Loucy (cell line): ENCODE measurements at regions not wholly inside any gene's neighbourhood (a gene's known extent, or its start where the extent isn't known, plus 50 kb on each side); places are given as distances from the start of the nearest gene placed in this dataset.

ENCODE experiments used
- EZH2phosphoT487 ChIP-seq: fragments of 200-600 bp; IDR thresholded peaks from 2 replicates; pipeline ENCODE4 v1.6.1; 2018; ENCODE audit warnings: antibody characterized with exemption, mild to moderate bottlenecking, moderate library complexity, borderline replicate concordance
- TF ChIP-seq, protein P1 (sequence below): fragments of 200-600 bp; sonication (generic); conservative IDR thresholded peaks from 2 replicates; pipeline ENCODE4 v1.5.1; 2014; ENCODE audit warnings: mild to moderate bottlenecking, antibody characterized with exemption, low read length

DNA sequence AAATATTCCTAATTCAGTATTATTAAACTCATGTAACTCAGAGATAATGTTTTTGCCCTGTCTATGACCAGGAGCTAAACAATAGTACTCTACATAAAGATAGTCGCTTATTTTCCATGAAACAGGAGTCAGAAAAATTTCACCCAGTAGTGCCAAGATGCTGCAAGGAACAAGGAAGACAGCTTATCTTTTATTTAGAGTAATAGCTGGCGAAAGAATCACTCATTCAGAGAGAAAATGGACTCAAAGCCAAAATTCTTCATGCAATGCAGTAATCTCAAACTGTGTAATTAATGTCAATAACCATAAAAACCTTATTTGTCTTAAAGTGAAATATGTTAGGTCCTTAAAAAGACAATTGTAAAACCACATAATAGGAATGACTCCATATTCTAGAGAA is 477.8 kb downstream of the ANKRD50 start:
- TF ChIP-seq, protein P1, sequence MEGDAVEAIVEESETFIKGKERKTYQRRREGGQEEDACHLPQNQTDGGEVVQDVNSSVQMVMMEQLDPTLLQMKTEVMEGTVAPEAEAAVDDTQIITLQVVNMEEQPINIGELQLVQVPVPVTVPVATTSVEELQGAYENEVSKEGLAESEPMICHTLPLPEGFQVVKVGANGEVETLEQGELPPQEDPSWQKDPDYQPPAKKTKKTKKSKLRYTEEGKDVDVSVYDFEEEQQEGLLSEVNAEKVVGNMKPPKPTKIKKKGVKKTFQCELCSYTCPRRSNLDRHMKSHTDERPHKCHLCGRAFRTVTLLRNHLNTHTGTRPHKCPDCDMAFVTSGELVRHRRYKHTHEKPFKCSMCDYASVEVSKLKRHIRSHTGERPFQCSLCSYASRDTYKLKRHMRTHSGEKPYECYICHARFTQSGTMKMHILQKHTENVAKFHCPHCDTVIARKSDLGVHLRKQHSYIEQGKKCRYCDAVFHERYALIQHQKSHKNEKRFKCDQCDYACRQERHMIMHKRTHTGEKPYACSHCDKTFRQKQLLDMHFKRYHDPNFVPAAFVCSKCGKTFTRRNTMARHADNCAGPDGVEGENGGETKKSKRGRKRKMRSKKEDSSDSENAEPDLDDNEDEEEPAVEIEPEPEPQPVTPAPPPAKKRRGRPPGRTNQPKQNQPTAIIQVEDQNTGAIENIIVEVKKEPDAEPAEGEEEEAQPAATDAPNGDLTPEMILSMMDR: no peak
- TF ChIP-seq EZH2phosphoT487: no peak
